ENCODE measurements at regions not wholly inside any gene's neighbourhood (a gene's known extent, or its start where the extent isn't known, plus 50 kb on each side); places are given as distances from the start of the nearest gene placed in this dataset.

DNA sequence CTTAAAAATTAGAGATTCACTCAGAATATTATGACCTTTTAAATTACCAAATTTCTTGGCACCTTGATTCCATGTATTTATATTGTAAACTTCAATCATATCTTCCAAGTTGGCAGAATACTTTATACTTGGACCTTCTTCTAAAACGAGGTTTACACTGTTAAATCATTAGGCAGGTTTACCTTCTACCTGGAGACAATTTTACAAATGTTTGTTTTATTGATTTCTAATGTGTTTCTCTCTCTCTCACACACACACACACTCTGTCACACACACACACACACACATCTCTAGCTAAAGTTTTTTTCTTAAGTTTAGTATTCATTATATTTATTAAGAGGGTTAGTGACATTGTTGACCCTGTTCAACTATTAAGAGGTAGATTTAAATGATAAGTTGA is 1155.6 kb downstream of the NSUN3 start:
- no peak overlapping the region for H3K9ac ChIP-seq (ENCODE audit: control insufficient read depth, extremely low read depth, insufficient read depth, low read length)
- H3K9me3 ChIP-seq (ENCODE audit: control insufficient read depth, low read depth, low read length): no peaks in the 10 kb centered on the region
- no peak overlapping the region for H3K4me2 ChIP-seq (ENCODE audit: control insufficient read depth, extremely low read depth, insufficient read depth, low read depth, low read length)
- no peak for DNase-seq (ENCODE audit: low read depth, low spot score)
- no peaks in the 10 kb centered on the region for H3K9me1 ChIP-seq (ENCODE audit: control insufficient read depth, extremely low read depth, insufficient read depth, low read length)
- FAIRE-seq: no peak
- no peaks in the 10 kb centered on the region for H4K20me1 ChIP-seq (ENCODE audit: control insufficient read depth, extremely low read depth, insufficient read depth, low read length)
- no peaks in the 10 kb centered on the region for H3K36me3 ChIP-seq (ENCODE audit: control insufficient read depth in 2 of 2, extremely low read depth in 1 of 2, insufficient read depth in 2 of 2, low read length in 2 of 2)
- TF ChIP-seq CTCF (optimal IDR thresholded peaks at IDR 0.05 in 1 of 3, IDR thresholded peaks at IDR 0.05 in 1 of 3, conservative IDR thresholded peaks at IDR 0.05 in 1 of 3; ENCODE audit: extremely low read depth in 1 of 3, insufficient read depth in 2 of 3, low read length in 3 of 3): no peak
- no peak for TF ChIP-seq EZH2 (IDR thresholded peaks at IDR 0.05; ENCODE audit: low read length)
- H3K4me1 ChIP-seq (ENCODE audit: control insufficient read depth, extremely low read depth, insufficient read depth, low read length): no peaks in the 10 kb centered on the region
- no peaks in the 10 kb centered on the region for H3K79me2 ChIP-seq (ENCODE audit: control insufficient read depth, insufficient read depth, low read length)
- dilution Hi-C loops (cut with MboI; ENCODE audit: extremely low pct_ligation_motif_present, low sequenced_read_pairs): no loop called here
- no peak overlapping the region for H3K4me3 ChIP-seq (ENCODE audit: control insufficient read depth in 2 of 3, extremely low read depth in 1 of 3, insufficient read depth in 2 of 3, low read depth in 1 of 3, low read length in 3 of 3)
- no peaks in the 10 kb centered on the region for H3K27me3 ChIP-seq (ENCODE audit: control insufficient read depth, extremely low read depth, insufficient read depth, low read length)
- H3K27ac ChIP-seq (ENCODE audit: control insufficient read depth, insufficient read depth, low read length): no peak overlapping the region
- H2AFZ ChIP-seq (ENCODE audit: control insufficient read depth, low read length): no peak overlapping the region

GRCh38 chr3:95226437-95226836 is 1163.6 kb downstream of the NSUN3 start:
- dilution Hi-C loops (cut with MboI; ENCODE audit: extremely low pct_ligation_motif_present, low sequenced_read_pairs): no loop called here

More at GRCh38 chr3:95226437-95226836, 1163.6 kb downstream of the NSUN3 start:
- Histone ChIP-seq H4K20me1 (ENCODE audit: control insufficient read depth, extremely low read depth, insufficient read depth, low read length) (no peaks in the 10 kb centered on the region), H3K9me3 (ENCODE audit: control insufficient read depth, low read depth, low read length) (no peaks in the 10 kb centered on the region), H3K4me3 (ENCODE audit: control insufficient read depth in 2 of 3, extremely low read depth in 1 of 3, insufficient read depth in 2 of 3, low read depth in 1 of 3, low read length in 3 of 3) (no peak overlapping the region), H3K4me2 (ENCODE audit: control insufficient read depth, extremely low read depth, insufficient read depth, low read depth, low read length) (no peak overlapping the region), H3K79me2 (ENCODE audit: control insufficient read depth, insufficient read depth, low read length) (no peaks in the 10 kb centered on the region), H3K27ac (ENCODE audit: control insufficient read depth, insufficient read depth, low read length) (no peak overlapping the region), H2AFZ (ENCODE audit: control insufficient read depth, low read length) (no peak overlapping the region), H3K9me1 (ENCODE audit: control insufficient read depth, extremely low read depth, insufficient read depth, low read length) (no peaks in the 10 kb centered on the region), H3K36me3 (ENCODE audit: control insufficient read depth in 2 of 2, extremely low read depth in 1 of 2, insufficient read depth in 2 of 2, low read length in 2 of 2) (no peaks in the 10 kb centered on the region), H3K9ac (ENCODE audit: control insufficient read depth, extremely low read depth, insufficient read depth, low read length) (no peak overlapping the region), H3K27me3 (ENCODE audit: control insufficient read depth, extremely low read depth, insufficient read depth, low read length) (no peaks in the 10 kb centered on the region), H3K4me1 (ENCODE audit: control insufficient read depth, extremely low read depth, insufficient read depth, low read length) (no peaks in the 10 kb centered on the region)
- DNase-seq (ENCODE audit: low read depth, low spot score): no peak
- no peak for FAIRE-seq
- TF ChIP-seq EZH2 (IDR thresholded peaks at IDR 0.05; ENCODE audit: low read length): no peak
- no peak for TF ChIP-seq CTCF (optimal IDR thresholded peaks at IDR 0.05 in 1 of 3, IDR thresholded peaks at IDR 0.05 in 1 of 3, conservative IDR thresholded peaks at IDR 0.05 in 1 of 3; ENCODE audit: extremely low read depth in 1 of 3, insufficient read depth in 2 of 3, low read length in 3 of 3)

Data from keratinocyte (primary cell).